IPS DF 19.7 (cell line): ENCODE measurements at regions not wholly inside any gene's neighbourhood (a gene's known extent, or its start where the extent isn't known, plus 50 kb on each side); places are given as distances from the start of the nearest gene placed in this dataset.

ENCODE experiments used
- DNase-seq: peaks from one replicate; pipeline ENCODE4 v3.0.0-alpha.2; 2013; ENCODE audit warnings: low read depth, low spot score

DNA sequence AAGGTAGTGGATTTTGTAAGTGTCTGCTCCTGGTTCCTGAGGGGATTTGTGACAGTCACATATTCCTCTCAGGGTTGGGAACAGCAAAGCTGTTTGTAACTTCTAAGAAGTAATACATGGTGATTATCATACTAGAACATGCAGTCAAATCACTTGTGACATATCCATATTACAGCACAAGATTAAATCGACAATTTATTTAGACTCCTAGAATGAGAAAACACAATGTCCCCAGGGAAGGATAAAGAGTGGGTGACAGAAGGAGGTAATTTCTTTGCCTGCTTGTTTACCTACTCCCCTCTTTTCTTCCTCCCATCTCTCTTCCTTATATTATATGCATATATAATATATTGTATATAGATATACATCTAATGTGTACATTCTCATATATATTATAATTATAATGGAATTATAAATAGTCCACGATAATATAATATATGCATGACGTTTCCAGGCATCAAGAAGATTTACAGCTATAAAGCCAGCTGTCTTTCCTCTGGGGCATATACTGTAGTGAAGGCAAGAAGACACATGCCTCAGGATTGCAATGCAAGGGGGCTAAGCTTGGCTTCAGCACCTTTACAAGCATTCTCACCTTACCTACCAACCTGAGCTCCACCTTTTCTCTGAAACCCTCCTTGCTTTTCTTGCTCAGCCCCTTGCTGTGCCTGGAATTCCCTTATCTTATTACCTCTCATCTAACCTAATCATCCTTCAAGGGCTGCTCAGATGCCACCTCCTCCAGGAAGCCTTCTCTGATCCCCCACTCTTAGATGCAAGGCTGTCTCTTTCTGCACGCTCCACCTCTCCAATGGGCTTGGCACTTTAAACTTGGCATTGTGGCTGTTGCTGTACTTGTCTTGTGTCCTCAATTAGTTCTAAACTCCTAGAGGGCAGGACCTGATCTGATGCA lies 73.1 kb upstream of the PIAS1 start:
- no peak for DNase-seq

- no peak for DNase-seq
Observed at GRCh38 chr15:67981848-67982247, 72.3 kb upstream of the PIAS1 start.

DNA sequence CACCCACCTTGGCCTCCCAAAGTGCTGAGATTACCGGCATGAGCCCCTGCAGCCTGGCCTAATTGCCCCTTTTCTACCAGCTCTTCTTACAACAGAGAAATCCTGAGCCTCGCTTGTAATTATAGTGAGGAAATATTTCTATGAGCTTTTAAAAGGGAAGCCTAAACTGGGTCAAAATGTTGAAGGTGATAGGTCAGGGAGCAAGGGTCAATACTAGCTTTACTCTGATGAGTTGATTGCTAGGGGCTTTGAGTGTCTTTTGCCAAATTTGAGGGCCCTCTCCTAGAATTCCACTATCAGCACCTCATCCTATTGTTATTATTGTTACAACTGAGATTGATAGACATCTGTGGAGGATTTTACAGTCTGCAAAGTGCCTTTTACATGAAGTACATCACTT lies 62.4 kb upstream of the PIAS1 start:
- no peak for DNase-seq

- DNase-seq = no peak
Observed at GRCh38 chr15:67992411-67992810, 61.7 kb upstream of the PIAS1 start.

DNA sequence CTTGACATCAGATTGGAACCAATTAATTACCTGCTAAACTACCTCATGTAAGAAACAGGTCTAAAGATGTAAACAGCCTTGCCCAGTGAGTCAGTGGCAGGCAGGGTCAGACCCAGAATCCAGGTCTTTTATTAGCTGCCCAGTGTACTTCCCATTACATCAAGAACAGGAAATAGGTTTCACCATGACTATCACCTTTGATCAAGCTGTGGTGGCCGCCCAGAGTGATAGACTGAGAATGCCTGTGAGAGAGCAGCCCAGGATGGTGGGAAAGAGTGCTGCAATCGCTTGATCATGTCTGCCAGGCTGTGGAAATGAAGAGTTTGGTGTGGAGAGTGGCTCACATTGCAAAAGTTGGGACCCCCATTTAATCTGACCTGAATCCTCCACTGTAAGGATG lies 61.3 kb upstream of the PIAS1 start:
- no peak for DNase-seq

DNA sequence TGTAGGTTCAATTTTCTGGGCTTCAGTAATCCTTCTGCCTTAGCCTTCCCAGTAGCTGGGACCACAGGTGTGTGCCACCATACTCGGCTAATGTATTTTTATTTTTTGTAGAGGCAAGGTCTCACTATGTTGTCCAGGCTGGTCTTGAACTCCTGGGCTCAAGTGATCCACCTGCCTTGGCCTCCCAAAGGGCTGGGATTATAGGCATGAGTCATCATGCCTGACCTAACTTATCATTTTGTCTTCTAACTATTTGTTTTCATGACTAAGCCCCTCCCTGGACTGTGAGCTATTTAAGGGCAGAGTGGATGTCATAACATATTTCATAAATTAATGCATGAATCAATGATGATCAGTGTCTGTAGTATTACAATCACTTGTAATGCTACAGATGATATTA lies 56.1 kb upstream of the PIAS1 start:
- DNase-seq = no peak

DNA sequence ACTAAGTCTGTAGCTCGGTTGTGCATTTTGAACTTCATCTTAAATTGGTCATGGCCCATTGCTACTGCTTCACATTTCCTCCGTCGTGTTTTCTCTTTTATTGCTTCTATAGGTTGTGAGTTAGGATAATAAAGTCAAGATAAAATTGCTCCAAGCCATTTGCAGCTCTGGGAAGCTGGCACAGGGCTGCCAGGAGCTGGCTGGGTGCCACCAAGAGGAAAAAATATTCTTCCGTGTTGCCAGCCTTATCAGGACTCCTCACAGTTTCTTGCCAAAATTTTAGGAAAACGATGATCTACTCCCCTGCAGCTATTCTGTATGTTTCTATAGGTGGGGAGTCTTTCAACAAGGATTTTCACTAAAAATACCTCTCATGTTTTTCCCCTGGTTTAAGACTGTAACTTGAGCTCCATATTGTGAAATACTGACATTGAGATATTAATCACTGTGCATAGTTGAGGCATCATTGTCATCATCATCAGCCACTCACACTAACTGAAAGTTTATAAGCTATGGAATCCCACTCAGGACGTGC lies 55.4 kb upstream of the PIAS1 start:
- DNase-seq = no peak

GRCh38 chr15:67999320-68000100 lies 54.6 kb upstream of the PIAS1 start:
- no peak for DNase-seq

DNA sequence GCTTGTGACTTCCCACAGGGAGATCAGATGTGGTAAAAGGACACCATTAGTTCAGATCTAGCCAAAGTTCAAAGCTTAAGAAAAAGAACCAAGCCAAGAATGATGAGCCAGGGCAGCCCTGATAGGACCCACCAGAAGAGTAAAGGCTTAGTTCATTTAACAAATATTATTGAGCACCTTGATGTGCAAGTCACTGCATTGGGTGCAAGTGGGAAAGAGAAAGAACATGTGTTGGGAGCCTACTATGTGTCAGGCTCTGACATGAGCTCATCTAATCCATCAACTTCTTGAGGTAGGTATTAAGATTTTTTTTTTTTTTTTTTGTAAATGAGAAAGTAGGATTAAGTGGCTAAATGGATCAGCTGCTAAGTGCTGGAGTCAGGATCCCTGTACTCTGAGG lies 53.4 kb upstream of the PIAS1 start:
- DNase-seq = no peak

GRCh38 chr15:68001811-68002210 lies 52.3 kb upstream of the PIAS1 start:
- no peak for DNase-seq

- no peak for DNase-seq
Observed at GRCh38 chr15:68003297-68003696, 50.8 kb upstream of the PIAS1 start.
